ENCODE measurements at regions not wholly inside any gene's neighbourhood (a gene's known extent, or its start where the extent isn't known, plus 50 kb on each side); places are given as distances from the start of the nearest gene placed in this dataset.
A peak's percentile ranks its signal among the peaks of the same experiment; 100 is the strongest.

GRCh38 chr11:130749216-130749615 lies 167.1 kb downstream of the SNX19 start:
- TF ChIP-seq EZH2 (IDR thresholded peaks at IDR 0.05) = no peak
- TF ChIP-seq FOXP2 (optimal IDR thresholded peaks at IDR 0.05; ENCODE audit: control extremely low read depth, extremely low read length, insufficient read depth) = no peak
- no peak for TF ChIP-seq POLR2AphosphoS5 (IDR thresholded peaks at IDR 0.05; ENCODE audit: borderline replicate concordance, low read depth, low read length)
- Histone ChIP-seq H3K9me3 (ENCODE audit: low read depth, low read length) (no peaks in the 10 kb centered on the region; the same call in 1 of the 2 replicates), H3K27ac (no peak overlapping the region), H3K36me3 (ENCODE audit: insufficient read depth, low read length) (no peaks in the 10 kb centered on the region), H3K9ac (ENCODE audit: insufficient read length) (no peak overlapping the region), H3K4me3 (no peak overlapping the region)
- no peak for DNase-seq (ENCODE audit: low read depth, low spot score)

GRCh38 chr11:130760515-130761125 lies 155.7 kb downstream of the SNX19 start:
- Histone ChIP-seq H3K4me3 (no peak overlapping the region), H3K9ac (ENCODE audit: insufficient read length) (no peak overlapping the region), H3K36me3 (ENCODE audit: insufficient read depth, low read length) (no peaks in the 10 kb centered on the region), H3K27ac (no peak overlapping the region), H3K9me3 (ENCODE audit: low read depth, low read length) (no peaks in the 10 kb centered on the region)
- TF ChIP-seq POLR2AphosphoS5 (IDR thresholded peaks at IDR 0.05; ENCODE audit: borderline replicate concordance, low read depth, low read length) (no peak), FOXP2 (optimal IDR thresholded peaks at IDR 0.05; ENCODE audit: control extremely low read depth, extremely low read length, insufficient read depth) (no peak), EZH2 (IDR thresholded peaks at IDR 0.05) (no peak)
- no peak for DNase-seq (ENCODE audit: low read depth, low spot score)

- no peak overlapping the region for H3K27ac ChIP-seq
- TF ChIP-seq EZH2 (IDR thresholded peaks at IDR 0.05) = no peak
- no peak for TF ChIP-seq FOXP2 (optimal IDR thresholded peaks at IDR 0.05; ENCODE audit: control extremely low read depth, extremely low read length, insufficient read depth)
- no peak for TF ChIP-seq POLR2AphosphoS5 (IDR thresholded peaks at IDR 0.05; ENCODE audit: borderline replicate concordance, low read depth, low read length)
- no peaks in the 10 kb centered on the region for H3K36me3 ChIP-seq (ENCODE audit: insufficient read depth, low read length)
- no peak for DNase-seq (ENCODE audit: low read depth, low spot score)
- H3K9me3 ChIP-seq (ENCODE audit: low read depth, low read length) = no peaks in the 10 kb centered on the region
- no peak overlapping the region for H3K9ac ChIP-seq (ENCODE audit: insufficient read length)
- H3K4me3 ChIP-seq = no peak overlapping the region
These were observed 154.6 kb downstream of the SNX19 start for GRCh38 chr11:130761560-130762220.

GRCh38 chr11:130762638-130763037 lies 153.6 kb downstream of the SNX19 start:
- Histone ChIP-seq H3K27ac (no peak overlapping the region), H3K9me3 (ENCODE audit: low read depth, low read length) (no peaks in the 10 kb centered on the region), H3K4me3 (no peak overlapping the region), H3K36me3 (ENCODE audit: insufficient read depth, low read length) (no peaks in the 10 kb centered on the region), H3K9ac (ENCODE audit: insufficient read length) (no peak overlapping the region)
- no peak for DNase-seq (ENCODE audit: low read depth, low spot score)
- TF ChIP-seq FOXP2 (optimal IDR thresholded peaks at IDR 0.05; ENCODE audit: control extremely low read depth, extremely low read length, insufficient read depth) (no peak), EZH2 (IDR thresholded peaks at IDR 0.05) (no peak), POLR2AphosphoS5 (IDR thresholded peaks at IDR 0.05; ENCODE audit: borderline replicate concordance, low read depth, low read length) (no peak)

GRCh38 chr11:130763087-130763980 lies 152.9 kb downstream of the SNX19 start:
- H3K27ac ChIP-seq = no peak overlapping the region
- H3K36me3 ChIP-seq (ENCODE audit: insufficient read depth, low read length) = no peaks in the 10 kb centered on the region
- no peak for DNase-seq (ENCODE audit: low read depth, low spot score)
- H3K4me3 ChIP-seq = no peak overlapping the region
- TF ChIP-seq POLR2AphosphoS5 (IDR thresholded peaks at IDR 0.05; ENCODE audit: borderline replicate concordance, low read depth, low read length) (no peak), FOXP2 (optimal IDR thresholded peaks at IDR 0.05; ENCODE audit: control extremely low read depth, extremely low read length, insufficient read depth) (no peak), EZH2 (IDR thresholded peaks at IDR 0.05) (no peak)
- no peaks in the 10 kb centered on the region for H3K9me3 ChIP-seq (ENCODE audit: low read depth, low read length)
- no peak overlapping the region for H3K9ac ChIP-seq (ENCODE audit: insufficient read length)

- TF ChIP-seq EZH2 (IDR thresholded peaks at IDR 0.05) (no peak), POLR2AphosphoS5 (IDR thresholded peaks at IDR 0.05; ENCODE audit: borderline replicate concordance, low read depth, low read length) (no peak), FOXP2 (optimal IDR thresholded peaks at IDR 0.05; ENCODE audit: control extremely low read depth, extremely low read length, insufficient read depth) (no peak)
- no peak overlapping the region; the same call in 1 of the 2 replicates for H3K4me3 ChIP-seq
- H3K36me3 ChIP-seq (ENCODE audit: insufficient read depth, low read length) = no peaks in the 10 kb centered on the region
- DNase-seq (ENCODE audit: low read depth, low spot score) = no peak
- H3K9ac ChIP-seq (ENCODE audit: insufficient read length) = no peak overlapping the region
- no peak overlapping the region for H3K27ac ChIP-seq
- no peaks in the 10 kb centered on the region for H3K9me3 ChIP-seq (ENCODE audit: low read depth, low read length)
These were observed 150.9 kb downstream of the SNX19 start for GRCh38 chr11:130765406-130765805.

- TF ChIP-seq FOXP2 (optimal IDR thresholded peaks at IDR 0.05; ENCODE audit: control extremely low read depth, extremely low read length, insufficient read depth) (no peak), POLR2AphosphoS5 (IDR thresholded peaks at IDR 0.05; ENCODE audit: borderline replicate concordance, low read depth, low read length) (no peak), EZH2 (IDR thresholded peaks at IDR 0.05) (no peak)
- peak overlapping the region; percentile 6; the same call in 1 of the 2 replicates for H3K4me3 ChIP-seq
- no peak for DNase-seq (ENCODE audit: low read depth, low spot score)
- H3K36me3 ChIP-seq (ENCODE audit: insufficient read depth, low read length) = no peaks in the 10 kb centered on the region
- H3K9ac ChIP-seq (ENCODE audit: insufficient read length) = no peak overlapping the region
- 0 out of 2 replicates have a peak overlapping the region, but pooled peaks have one; percentile 8 for H3K27ac ChIP-seq
- H3K9me3 ChIP-seq (ENCODE audit: low read depth, low read length) = no peaks in the 10 kb centered on the region
These were observed 150.2 kb downstream of the SNX19 start for GRCh38 chr11:130765951-130766649.
